ENCODE measurements at regions not wholly inside any gene's neighbourhood (a gene's known extent, or its start where the extent isn't known, plus 50 kb on each side); places are given as distances from the start of the nearest gene placed in this dataset.

GRCh38 chr9:7894231-7894630 lies 94.7 kb upstream of the DMAC1 start:
- intact Hi-C loops (cut with DNase I), result loop anchor here in 1 of 10 donors (2.0 kb wide), 1 partner anchor 21 kb away; no protein-coding TSS in a partner anchor
- 65 to 71% methylated on average over 4 of the region's 4 CpGs for WGBS, 2 donors
- no peak overlapping the region for H3K27ac ChIP-seq
- H3K36me3 ChIP-seq, result no peaks in the 10 kb centered on the region
- ATAC-seq (no peak), DNase-seq (no peak)
- no peak for TF ChIP-seq CTCF (IDR thresholded peaks at IDR 0.05)
- no peaks in the 10 kb centered on the region for H3K27me3 ChIP-seq
- H3K4me1 ChIP-seq, result no peaks in the 10 kb centered on the region
- peaks cover 0 to 7% (median 0%) of the 10 kb centered on the region in 11 donors for H3K9me3 ChIP-seq
- no peak overlapping the region for H3K4me3 ChIP-seq

GRCh38 chr9:7892975-7893374 lies 93.4 kb upstream of the DMAC1 start:
- intact Hi-C loops (cut with DNase I), result no loop called here
- no peak for TF ChIP-seq CTCF (IDR thresholded peaks at IDR 0.05)
- no peaks in the 10 kb centered on the region for H3K36me3 ChIP-seq
- H3K27ac ChIP-seq, result no peak overlapping the region
- 79 to 84% methylated on average over 5 of the region's 5 CpGs for WGBS, 2 donors
- H3K4me1 ChIP-seq, result no peaks in the 10 kb centered on the region
- ATAC-seq (no peak), DNase-seq (no peak)
- H3K9me3 ChIP-seq, result peaks cover 0 to 7% (median 0%) of the 10 kb centered on the region in 11 donors
- no peak overlapping the region for H3K4me3 ChIP-seq
- H3K27me3 ChIP-seq, result no peaks in the 10 kb centered on the region

GRCh38 chr9:7879551-7880245 lies 80.1 kb upstream of the DMAC1 start:
- H3K4me3 ChIP-seq, result no peak overlapping the region
- H3K27me3 ChIP-seq, result no peaks in the 10 kb centered on the region
- ATAC-seq, result no peak
- no peak overlapping the region for H3K27ac ChIP-seq
- no peak for DNase-seq
- intact Hi-C loops (cut with DNase I), result no loop called here
- TF ChIP-seq CTCF (IDR thresholded peaks at IDR 0.05), result no peak
- H3K36me3 ChIP-seq, result no peaks in the 10 kb centered on the region
- H3K9me3 ChIP-seq, result peaks cover 0 to 6% (median 0%) of the 10 kb centered on the region in 11 donors
- WGBS, 2 donors, result 34 to 43% methylated on average over 6 of the region's 6 CpGs
- H3K4me1 ChIP-seq, result no peaks in the 10 kb centered on the region

GRCh38 chr9:7871977-7872730 lies 72.6 kb upstream of the DMAC1 start:
- H3K27ac ChIP-seq, result no peak overlapping the region
- no peaks in the 10 kb centered on the region for H3K4me1 ChIP-seq
- intact Hi-C loops (cut with DNase I), result no loop called here
- no peaks in the 10 kb centered on the region for H3K36me3 ChIP-seq
- no peak overlapping the region for H3K4me3 ChIP-seq
- DNase-seq (no peak), ATAC-seq (no peak)
- WGBS, 2 donors, result 62 to 73% methylated on average over 2 of the region's 2 CpGs
- no peak for TF ChIP-seq CTCF (IDR thresholded peaks at IDR 0.05)
- no peaks in the 10 kb centered on the region for H3K27me3 ChIP-seq
- H3K9me3 ChIP-seq, result peaks cover 0 to 6% (median 0%) of the 10 kb centered on the region in 11 donors
